Glutamatergic neuron (in vitro differentiated cells): ENCODE measurements at regions not wholly inside any gene's neighbourhood (a gene's known extent, or its start where the extent isn't known, plus 50 kb on each side); places are given as distances from the start of the nearest gene placed in this dataset.

Experiments used
- DNase-seq: peaks from one replicate; pipeline ENCODE4 v3.0.0; 2022
- H3K27ac Mint-ChIP-seq: one replicate; pipeline ENCODE4 v1.8.0; 2020; ENCODE audit warnings: mild to moderate bottlenecking, mixed read lengths, inconsistent platforms; ENCODE audit not compliant: unreplicated experiment
- H3K27me3 Mint-ChIP-seq: one replicate; pipeline ENCODE4 v1.8.0; 2020; ENCODE audit warnings: mild to moderate bottlenecking, moderate library complexity, mixed read lengths, inconsistent platforms; ENCODE audit not compliant: unreplicated experiment
- H3K36me3 Mint-ChIP-seq: one replicate; pipeline ENCODE4 v1.8.0; 2020; ENCODE audit warnings: mild to moderate bottlenecking, mixed read lengths, inconsistent platforms; ENCODE audit not compliant: unreplicated experiment
- H3K4me1 Mint-ChIP-seq: one replicate; pipeline ENCODE4 v1.8.0; 2020; ENCODE audit warnings: mild to moderate bottlenecking, low read depth, mixed read lengths, inconsistent platforms; ENCODE audit not compliant: unreplicated experiment
- H3K4me3 Mint-ChIP-seq: one replicate; pipeline ENCODE4 v1.8.0; 2020; ENCODE audit warnings: mild to moderate bottlenecking, mixed read lengths, inconsistent platforms; ENCODE audit not compliant: unreplicated experiment
- H3K9me3 Mint-ChIP-seq: one replicate; pipeline ENCODE4 v1.8.0; 2020; ENCODE audit warnings: mild to moderate bottlenecking, moderate library complexity, mixed read lengths, inconsistent platforms; ENCODE audit not compliant: unreplicated experiment
- CTCF ChIP-seq: fragments of 200-600 bp; sonication (generic); IDR thresholded peaks from one replicate; pipeline ENCODE4 v1.5.0; 2021; ENCODE audit not compliant: partially characterized antibody, unreplicated experiment

GRCh38 chr3:22920006-22920405, 283.1 kb upstream of the UBE2E2 start:
- Mint-ChIP-seq H3K36me3 (no peaks in the 10 kb centered on the region), H3K4me1 (no peaks in the 10 kb centered on the region), H3K4me3 (no peak overlapping the region), H3K9me3 (no peaks in the 10 kb centered on the region), H3K27ac (no peak overlapping the region), H3K27me3 (no peaks in the 10 kb centered on the region)
- no peak for DNase-seq
- TF ChIP-seq CTCF = no peak

GRCh38 chr3:22922317-22922716, 280.8 kb upstream of the UBE2E2 start:
- Mint-ChIP-seq H3K36me3 (no peaks in the 10 kb centered on the region), H3K4me1 (no peaks in the 10 kb centered on the region), H3K9me3 (no peaks in the 10 kb centered on the region), H3K4me3 (no peak overlapping the region), H3K27me3 (no peaks in the 10 kb centered on the region), H3K27ac (no peak overlapping the region)
- DNase-seq = no peak
- peak; percentile 55 for TF ChIP-seq CTCF

GRCh38 chr3:22923711-22924110, 279.4 kb upstream of the UBE2E2 start:
- Mint-ChIP-seq H3K9me3 (no peaks in the 10 kb centered on the region), H3K4me3 (no peak overlapping the region), H3K36me3 (no peaks in the 10 kb centered on the region), H3K4me1 (no peaks in the 10 kb centered on the region), H3K27ac (no peak overlapping the region), H3K27me3 (no peaks in the 10 kb centered on the region)
- DNase-seq = no peak
- no peak for TF ChIP-seq CTCF

- H3K9me3 Mint-ChIP-seq = no peaks in the 10 kb centered on the region
- no peaks in the 10 kb centered on the region for H3K4me1 Mint-ChIP-seq
- no peak overlapping the region for H3K27ac Mint-ChIP-seq
- TF ChIP-seq CTCF = no peak
- no peak for DNase-seq
- H3K4me3 Mint-ChIP-seq = no peak overlapping the region
- H3K27me3 Mint-ChIP-seq = no peaks in the 10 kb centered on the region
- no peaks in the 10 kb centered on the region for H3K36me3 Mint-ChIP-seq
Observed at GRCh38 chr3:22928216-22929110, 274.7 kb upstream of the UBE2E2 start.

GRCh38 chr3:22933051-22933840, 269.9 kb upstream of the UBE2E2 start:
- H3K4me3 Mint-ChIP-seq = no peak overlapping the region
- H3K4me1 Mint-ChIP-seq = no peaks in the 10 kb centered on the region
- no peak overlapping the region for H3K27ac Mint-ChIP-seq

More at GRCh38 chr3:22933051-22933840, 269.9 kb upstream of the UBE2E2 start:
- H3K36me3 Mint-ChIP-seq = no peaks in the 10 kb centered on the region
- H3K9me3 Mint-ChIP-seq = no peaks in the 10 kb centered on the region
- no peaks in the 10 kb centered on the region for H3K27me3 Mint-ChIP-seq
- TF ChIP-seq CTCF = peak; percentile 21
- DNase-seq = no peak
